Breast epithelium (tissue), 3 donors: ENCODE measurements at regions not wholly inside any gene's neighbourhood (a gene's known extent, or its start where the extent isn't known, plus 50 kb on each side); places are given as distances from the start of the nearest gene placed in this dataset.

Source experiments
- CTCF ChIP-seq, 3 donors: fragments of 450-650 bp; IDR thresholded peaks; one replicate each; pipeline ENCODE4 v1.5.1; 2016 to 2017; ENCODE audit warnings: antibody characterized with exemption in 3 of 3, mild to moderate bottlenecking in 3 of 3, moderate library complexity in 3 of 3
- POLR2A ChIP-seq: fragments of 450-650 bp; IDR thresholded peaks from one replicate; pipeline ENCODE4 v1.6.1; 2016; ENCODE audit warnings: antibody characterized with exemption, mild to moderate bottlenecking, moderate library complexity
- POLR2AphosphoS5 ChIP-seq, 3 donors: sonication (generic); formaldehyde crosslinking; IDR thresholded peaks; one replicate each; pipeline ENCODE4 v1.6.1; 2017; ENCODE audit warnings: antibody characterized with exemption in 3 of 3

GRCh38 chr10:84088626-84089025, 50.7 kb upstream of the GHITM start:
- TF ChIP-seq CTCF (IDR thresholded peaks at IDR 0.05) (no peak), POLR2A (no peak), POLR2AphosphoS5 (IDR thresholded peaks at IDR 0.05) (no peak)
